ENCODE measurements at regions not wholly inside any gene's neighbourhood (a gene's known extent, or its start where the extent isn't known, plus 50 kb on each side); places are given as distances from the start of the nearest gene placed in this dataset.

DNA sequence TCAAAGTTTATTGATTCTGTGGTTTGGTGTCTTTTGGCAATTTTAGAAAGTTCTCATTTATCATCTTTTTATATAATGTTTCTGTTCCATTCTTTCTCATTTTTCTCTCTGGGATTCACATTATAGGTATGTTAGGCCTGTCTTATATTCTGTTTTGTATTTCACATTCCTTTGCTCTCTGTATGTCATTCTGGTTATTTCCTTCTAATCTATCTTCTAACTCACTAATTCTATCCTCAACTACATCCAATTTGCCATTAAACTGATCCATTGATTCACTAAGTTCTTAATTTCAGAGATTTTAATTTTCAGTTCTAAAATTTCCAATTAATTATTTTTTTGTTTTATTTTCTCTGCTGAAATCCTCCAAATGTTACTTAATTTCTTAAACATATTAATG lies 234.8 kb downstream of the FOXD2 start:
- no peak overlapping the region for H2AK5ac ChIP-seq (ENCODE audit: low read depth, low read length)
- H3K4me3 ChIP-seq (ENCODE audit: extremely low read depth in 1 of 4, insufficient read depth in 2 of 4, low read depth in 3 of 4, low read length in 4 of 4) = no peak overlapping the region
- H3K79me1 ChIP-seq (ENCODE audit: low read depth, low read length) = no peaks in the 10 kb centered on the region
- DNase-seq (ENCODE audit: low read depth in 1 of 2, low spot score in 2 of 2) = no peak
- peaks cover 2 to 5% of the 10 kb centered on the region in 2 experiments; a peak in 1 of 4 replicates for H3K9me3 ChIP-seq (ENCODE audit: insufficient read depth in 2 of 2, low read depth in 1 of 2, low read length in 1 of 2)
- no peak overlapping the region for H2BK15ac ChIP-seq (ENCODE audit: low read length)
- no peak overlapping the region for H3K56ac ChIP-seq (replicated peaks; ENCODE audit: insufficient read length, low read depth, low read length)
- H3K4me1 ChIP-seq (replicated peaks in 1 of 4; ENCODE audit: control insufficient read depth in 3 of 4, insufficient read depth in 4 of 4, low read length in 3 of 4) = peaks cover 0 to 4% (median 0%) of the 10 kb centered on the region in 4 experiments; a peak in 1 of 7 replicates
- no peak for FAIRE-seq
- H4K20me1 ChIP-seq (replicated peaks in 1 of 2; ENCODE audit: control insufficient read depth in 1 of 2, insufficient read depth in 2 of 2, low read length in 2 of 2) = no peaks in the 10 kb centered on the region
- H2BK120ac ChIP-seq (replicated peaks; ENCODE audit: low read depth, low read length) = no peak overlapping the region
- H3K27me3 ChIP-seq (replicated peaks in 1 of 4; ENCODE audit: control insufficient read depth in 3 of 4, extremely low read depth in 1 of 4, insufficient read depth in 3 of 4, low read length in 3 of 4) = peaks cover 0 to 7% (median 2%) of the 10 kb centered on the region in 4 experiments; a peak in 2 of 7 replicates
- POLR2A ChIA-PET (ENCODE audit: partially characterized antibody) = no interaction called here
- no peak overlapping the region for H2BK5ac ChIP-seq (ENCODE audit: low read depth, low read length)
- no peak overlapping the region for H2BK20ac ChIP-seq (ENCODE audit: low read length)
- no peak overlapping the region for H3K14ac ChIP-seq (ENCODE audit: insufficient read length)
- H3K4ac ChIP-seq (replicated peaks; ENCODE audit: insufficient read length, low read depth, low read length) = no peak overlapping the region
- H3K9ac ChIP-seq (replicated peaks in 1 of 4; ENCODE audit: extremely low read depth in 1 of 4, low read depth in 3 of 4, low read length in 3 of 4) = no peak overlapping the region
- H3K18ac ChIP-seq (ENCODE audit: extremely low read depth, low read length) = no peak overlapping the region
- no peaks in the 10 kb centered on the region for H3K79me2 ChIP-seq (ENCODE audit: control insufficient read depth in 1 of 2, insufficient read depth in 2 of 2, low read length in 2 of 2)
- H3K36me3 ChIP-seq (ENCODE audit: control insufficient read depth in 2 of 4, insufficient read depth in 4 of 4, low read length in 3 of 4) = no peaks in the 10 kb centered on the region
- H2BK12ac ChIP-seq (ENCODE audit: low read depth, low read length) = no peak overlapping the region
- CTCF ChIA-PET (ENCODE audit: partially characterized antibody) = no interaction called here
- TF ChIP-seq TEAD4 (IDR thresholded peaks at IDR 0.05; ENCODE audit: low read depth, low read length) = no peak
- TF ChIP-seq FOSL1 (IDR thresholded peaks at IDR 0.05; ENCODE audit: insufficient read depth, low read depth, low read length) = no peak
- TF ChIP-seq, protein P1, sequence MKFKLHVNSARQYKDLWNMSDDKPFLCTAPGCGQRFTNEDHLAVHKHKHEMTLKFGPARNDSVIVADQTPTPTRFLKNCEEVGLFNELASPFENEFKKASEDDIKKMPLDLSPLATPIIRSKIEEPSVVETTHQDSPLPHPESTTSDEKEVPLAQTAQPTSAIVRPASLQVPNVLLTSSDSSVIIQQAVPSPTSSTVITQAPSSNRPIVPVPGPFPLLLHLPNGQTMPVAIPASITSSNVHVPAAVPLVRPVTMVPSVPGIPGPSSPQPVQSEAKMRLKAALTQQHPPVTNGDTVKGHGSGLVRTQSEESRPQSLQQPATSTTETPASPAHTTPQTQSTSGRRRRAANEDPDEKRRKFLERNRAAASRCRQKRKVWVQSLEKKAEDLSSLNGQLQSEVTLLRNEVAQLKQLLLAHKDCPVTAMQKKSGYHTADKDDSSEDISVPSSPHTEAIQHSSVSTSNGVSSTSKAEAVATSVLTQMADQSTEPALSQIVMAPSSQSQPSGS (IDR thresholded peaks at IDR 0.05; ENCODE audit: low read length) = no peak
- no peak for TF ChIP-seq RFX5 (IDR thresholded peaks at IDR 0.05; ENCODE audit: borderline replicate concordance, low read depth, low read length)
- no peak for TF ChIP-seq NRF1 (IDR thresholded peaks at IDR 0.05; ENCODE audit: low read depth, low read length)
- H4K8ac ChIP-seq (ENCODE audit: extremely low read depth, insufficient read depth, low read length) = no peak overlapping the region
- no peak overlapping the region for H4K5ac ChIP-seq (ENCODE audit: insufficient read length, low read depth, low read length)
- no peak overlapping the region for H3K4me2 ChIP-seq (ENCODE audit: insufficient read depth in 1 of 2, low read depth in 2 of 2, low read length in 2 of 2)
- no peak overlapping the region for H3K27ac ChIP-seq (ENCODE audit: low read depth, low read length)
- no peaks in the 10 kb centered on the region for H3K23me2 ChIP-seq (ENCODE audit: low read depth, low read length)
- H3K23ac ChIP-seq (ENCODE audit: insufficient read length) = no peak overlapping the region
- H2AFZ ChIP-seq (ENCODE audit: low read length) = no peak overlapping the region
- no peak overlapping the region for H4K91ac ChIP-seq (replicated peaks; ENCODE audit: insufficient read length, low read length)

All from H1 (cell line).